ENCODE measurements at regions not wholly inside any gene's neighbourhood (a gene's known extent, or its start where the extent isn't known, plus 50 kb on each side); places are given as distances from the start of the nearest gene placed in this dataset.

DNA sequence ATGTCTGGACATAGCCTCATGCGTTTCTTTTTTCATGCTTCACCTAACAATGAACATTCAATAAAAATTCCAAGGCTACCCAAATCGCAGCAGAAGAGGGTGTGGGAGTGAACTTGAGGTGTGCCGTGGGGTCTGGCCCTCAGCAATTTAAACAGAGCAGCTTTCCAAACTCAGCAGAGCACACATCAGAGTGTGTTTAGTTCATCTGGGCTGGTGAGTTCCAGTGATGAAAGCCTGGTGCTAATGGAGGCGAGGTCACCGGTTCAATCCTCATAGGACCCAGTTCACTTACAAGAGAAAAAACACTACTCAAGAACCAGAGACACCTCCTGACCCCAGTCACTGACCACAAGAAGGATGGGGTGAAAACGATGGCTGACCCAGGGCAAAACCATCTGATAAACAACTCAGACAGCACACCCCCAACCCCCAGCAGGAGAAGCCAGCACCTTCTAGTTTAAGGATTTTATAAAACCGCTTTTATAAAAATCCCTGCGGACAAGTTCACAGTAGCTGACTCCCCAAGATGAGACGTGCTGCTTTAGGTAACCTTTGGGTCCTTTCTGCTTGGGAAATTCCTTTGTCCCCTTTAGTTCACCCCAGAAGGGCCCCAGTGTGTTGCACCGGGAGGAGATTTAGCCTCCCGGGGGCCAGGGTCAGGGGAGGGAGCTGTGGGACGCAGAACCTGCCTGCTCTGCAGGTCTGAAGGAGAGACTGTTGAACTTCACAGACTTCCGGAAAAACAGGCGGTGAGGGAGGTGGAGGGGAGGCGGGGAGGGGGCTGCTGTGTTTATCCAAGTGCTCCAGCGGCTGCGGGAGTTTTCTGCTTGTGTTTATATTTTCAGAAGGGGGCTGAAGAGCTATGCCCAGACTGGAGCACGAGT lies 152.7 kb upstream of the SOX11 start:
- no peak for DNase-seq (ENCODE audit: low spot score)

DNA sequence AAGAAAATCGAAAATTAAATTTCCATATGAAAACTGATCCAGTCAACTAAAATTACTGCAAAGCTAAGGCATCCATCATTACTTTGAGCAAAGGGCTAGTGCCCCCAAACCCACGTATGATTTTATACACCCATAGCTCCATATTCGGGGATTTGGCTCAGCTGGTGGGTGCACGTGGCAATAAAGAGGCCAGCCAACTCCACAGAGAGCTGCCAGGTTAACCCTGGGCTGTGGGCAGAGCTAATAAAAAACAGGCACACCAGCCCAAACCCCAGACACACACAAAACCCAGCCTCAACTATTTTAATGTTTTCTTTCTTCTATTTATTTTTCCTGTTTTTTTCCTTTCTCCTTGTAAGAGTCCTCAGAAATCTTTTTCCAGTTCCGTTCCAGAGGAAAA lies 151.3 kb upstream of the SOX11 start:
- no peak for DNase-seq (ENCODE audit: low spot score)

DNA sequence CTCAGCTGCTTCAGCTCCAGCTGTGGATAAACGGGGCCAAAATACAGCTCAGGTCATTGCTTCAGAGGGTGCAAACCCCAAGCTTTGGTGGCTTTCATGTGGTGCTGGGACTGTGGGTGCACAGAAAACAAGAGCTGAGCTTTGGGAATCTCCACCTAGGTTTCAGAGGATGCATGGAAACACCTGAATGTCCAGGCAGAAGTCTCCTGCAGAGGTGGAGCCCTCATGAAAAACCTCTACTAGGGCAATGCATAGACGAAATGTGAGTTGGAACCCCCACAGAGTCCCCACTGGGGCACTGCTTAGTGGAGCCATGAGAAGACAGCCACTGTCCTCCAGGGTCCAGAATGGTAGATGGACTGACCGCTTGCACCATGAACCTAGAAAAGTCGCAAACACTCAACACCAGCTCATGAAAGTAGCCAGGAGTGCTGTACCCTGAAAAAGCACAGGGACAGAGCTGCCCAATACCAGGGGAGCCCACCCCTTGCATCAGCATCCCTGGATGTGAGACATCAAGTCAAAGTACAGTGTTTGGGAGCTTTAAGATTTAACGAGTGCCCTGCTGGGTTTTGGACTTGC lies 147.9 kb upstream of the SOX11 start:
- DNase-seq (ENCODE audit: low spot score), result no peak

DNA sequence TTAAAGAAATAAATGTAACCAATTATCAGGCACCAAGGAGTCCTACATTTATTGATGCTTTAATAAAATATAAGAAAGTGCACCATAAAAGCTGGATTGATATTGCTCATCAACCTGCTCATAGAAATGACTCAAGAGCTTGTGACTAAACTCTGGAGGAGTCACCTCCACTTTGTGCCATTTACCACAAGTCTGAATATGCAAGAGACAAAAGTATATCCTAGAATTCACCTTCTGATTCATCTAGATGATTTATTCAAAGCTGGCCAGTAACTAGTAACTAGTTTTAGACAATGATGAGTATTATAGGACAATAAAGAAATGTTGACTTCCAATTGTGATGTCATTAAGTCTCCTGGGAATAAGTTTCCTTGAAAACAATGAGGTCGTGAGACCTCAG lies 146.0 kb upstream of the SOX11 start:
- peak; percentile 78 for DNase-seq (ENCODE audit: low spot score)

DNA sequence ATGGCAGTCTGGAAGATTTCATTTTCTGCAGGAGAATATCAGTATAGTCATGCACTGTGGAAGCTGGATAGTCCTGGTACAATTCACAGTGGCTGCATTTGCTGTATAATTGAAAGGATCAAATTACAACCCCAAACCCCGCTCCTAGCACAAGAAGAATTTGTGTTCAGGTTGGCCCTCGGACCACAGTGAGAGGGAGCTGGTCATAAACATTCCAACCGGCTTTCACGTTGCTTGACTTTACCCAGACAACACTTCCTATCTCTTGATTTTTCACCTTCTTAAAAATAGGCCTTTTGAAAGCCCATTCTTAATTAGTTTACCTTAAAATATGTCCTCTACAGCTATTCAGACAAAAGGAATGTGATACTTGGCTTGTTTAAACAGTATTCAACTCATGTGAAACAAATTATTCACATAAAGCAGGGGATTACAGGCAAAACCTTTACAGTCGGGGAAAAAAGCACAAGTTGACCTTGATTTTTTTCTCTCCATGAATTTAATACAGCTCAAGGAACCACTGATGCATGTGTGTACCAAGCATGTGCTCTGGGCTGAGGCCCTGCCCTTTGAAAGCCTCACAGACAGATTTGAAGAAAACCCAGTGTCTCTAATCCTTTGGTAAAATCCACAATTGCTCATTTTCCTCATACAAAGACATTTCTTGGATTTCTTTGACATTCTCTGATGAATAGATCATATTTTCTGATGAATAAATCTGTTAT lies 143.0 kb upstream of the SOX11 start:
- DNase-seq (ENCODE audit: low spot score), result peak; percentile 80

DNA sequence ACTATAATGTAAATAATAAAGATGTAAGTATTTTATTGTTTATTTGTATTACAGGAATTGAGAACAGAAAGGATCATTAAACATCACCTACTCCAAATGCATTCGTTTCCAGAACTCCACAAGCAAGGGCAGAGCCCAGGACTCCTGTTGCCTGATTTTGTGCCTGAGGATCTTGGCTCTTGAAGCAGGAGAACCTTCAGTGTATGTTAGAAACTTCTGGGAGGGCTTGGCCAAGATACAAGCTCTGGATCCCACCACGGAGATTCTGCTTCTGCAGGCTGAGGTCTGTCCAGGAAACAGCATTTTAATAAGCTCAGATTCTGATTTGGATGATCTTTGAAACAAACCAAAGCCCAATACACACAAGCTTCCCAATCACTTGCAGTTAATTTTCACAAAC lies 142.4 kb upstream of the SOX11 start:
- no peak for DNase-seq (ENCODE audit: low spot score)

DNA sequence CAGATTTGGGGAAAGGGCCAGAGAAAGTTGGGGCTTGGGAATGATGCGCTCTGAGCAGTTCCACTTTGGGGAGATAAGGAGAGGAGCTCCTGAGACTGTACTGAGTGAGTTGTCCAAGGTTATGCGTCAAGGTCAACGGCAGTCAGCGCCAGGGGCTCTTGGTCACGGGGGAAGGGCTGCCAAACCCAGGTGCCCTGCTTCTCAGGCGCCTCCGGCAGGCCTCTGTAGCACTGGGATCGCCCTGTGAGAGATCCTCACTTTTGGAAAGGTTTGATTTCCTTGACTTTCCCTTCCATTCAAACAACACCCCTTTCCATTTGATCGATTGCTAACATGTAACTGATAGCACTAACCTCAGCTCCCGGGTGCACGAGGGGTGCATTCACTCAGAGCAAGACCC lies 136.5 kb upstream of the SOX11 start:
- no peak for DNase-seq (ENCODE audit: low spot score)

DNA sequence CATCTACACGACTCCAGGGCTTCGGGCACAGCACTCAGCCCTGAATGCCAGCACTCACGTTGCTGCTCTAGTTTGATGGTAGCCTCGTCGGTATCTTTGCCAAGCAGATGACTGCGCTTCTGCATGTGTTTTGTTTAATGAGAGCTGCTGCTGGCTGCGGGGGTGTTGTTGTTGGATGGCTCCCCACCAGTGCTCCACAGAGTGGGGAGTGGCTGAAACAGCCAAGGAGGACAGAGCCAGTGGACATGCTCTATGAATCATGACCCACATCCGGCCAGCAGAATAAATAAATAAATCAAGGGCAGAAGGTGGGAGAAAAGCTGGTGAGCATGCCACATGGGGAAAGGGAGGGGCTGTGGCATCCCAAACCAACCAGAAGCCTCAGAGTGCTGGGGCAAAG lies 131.2 kb upstream of the SOX11 start:
- DNase-seq (ENCODE audit: low spot score), result peak; percentile 97

DNA sequence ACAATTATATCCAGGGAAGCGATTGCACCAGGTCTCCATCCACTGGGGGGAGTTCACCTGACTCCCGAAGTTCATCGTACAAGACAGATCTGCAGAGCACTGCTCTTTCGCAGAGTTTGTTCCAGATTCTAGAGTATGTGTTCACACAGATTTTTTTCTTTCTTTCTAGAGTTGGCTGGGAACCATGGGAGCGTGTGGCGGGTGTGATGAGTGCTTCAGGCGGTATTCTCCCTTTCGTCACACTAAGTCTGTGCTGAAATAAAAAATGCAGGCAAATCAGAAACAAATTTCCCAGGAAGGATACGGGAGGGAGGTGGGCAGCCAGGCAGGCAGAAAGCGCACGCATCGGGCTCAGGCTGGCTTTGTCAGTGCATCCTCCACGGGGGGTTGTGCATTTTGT lies 129.8 kb upstream of the SOX11 start:
- DNase-seq (ENCODE audit: low spot score), result no peak

DNA sequence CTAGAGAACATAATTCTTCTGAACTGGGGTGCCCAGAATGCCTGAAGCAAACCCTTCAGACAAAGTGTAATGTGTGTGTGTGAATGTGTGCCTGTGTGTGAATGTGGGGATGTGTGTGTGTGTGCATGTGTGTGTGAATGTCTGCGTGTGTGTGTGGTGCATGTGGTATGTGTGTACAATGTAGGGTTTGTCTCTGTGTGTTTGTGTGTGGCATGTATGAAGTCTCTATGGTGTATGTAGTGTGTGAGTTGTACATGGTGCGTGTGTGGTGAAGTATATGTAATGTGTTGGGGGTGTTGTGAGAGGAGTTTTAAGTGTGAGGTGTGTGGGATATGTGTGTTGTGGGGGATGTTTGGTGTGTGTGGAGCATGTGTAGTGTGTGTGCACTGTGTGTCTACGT lies 129.3 kb upstream of the SOX11 start:
- DNase-seq (ENCODE audit: low spot score), result no peak

DNA sequence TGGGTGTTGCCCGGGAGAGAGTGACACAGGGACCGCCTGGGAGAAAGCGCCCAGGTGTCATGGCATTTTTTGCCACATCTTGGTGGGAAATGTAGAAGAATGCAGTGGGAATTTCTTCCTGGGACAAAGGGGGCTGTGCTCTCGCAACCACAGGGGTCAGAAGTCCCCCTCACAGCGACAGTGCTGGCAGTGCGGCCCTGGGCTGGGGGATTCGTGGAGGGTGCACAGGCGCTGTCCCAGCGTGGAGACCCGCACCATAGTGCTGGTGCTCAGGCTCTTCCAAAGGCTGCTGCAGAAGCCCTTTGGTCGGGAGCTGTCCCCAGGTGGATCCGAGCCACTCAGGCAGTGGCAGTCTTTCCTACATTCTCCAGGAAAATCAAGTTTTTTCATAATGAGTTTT lies 128.8 kb upstream of the SOX11 start:
- no peak for DNase-seq (ENCODE audit: low spot score)

DNA sequence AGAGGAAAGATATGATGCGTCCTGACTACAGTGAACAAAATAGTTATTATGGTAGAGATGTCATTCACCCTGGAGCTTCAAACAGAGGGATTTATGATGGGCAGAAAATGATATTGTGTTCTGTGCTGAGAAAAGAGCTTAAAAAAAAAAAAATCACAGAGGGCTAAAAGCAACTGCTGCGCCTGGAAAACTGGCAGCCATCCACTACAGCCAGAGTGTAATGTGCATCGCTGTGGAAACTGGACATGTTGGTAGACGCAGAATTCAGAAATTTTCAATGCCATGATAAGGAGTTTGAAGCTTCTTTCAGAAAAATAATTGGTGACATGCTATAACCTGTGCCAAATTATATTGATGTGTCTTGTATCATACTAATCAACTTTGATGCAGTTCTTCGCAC lies 122.9 kb upstream of the SOX11 start:
- no peak for DNase-seq (ENCODE audit: low spot score)

DNA sequence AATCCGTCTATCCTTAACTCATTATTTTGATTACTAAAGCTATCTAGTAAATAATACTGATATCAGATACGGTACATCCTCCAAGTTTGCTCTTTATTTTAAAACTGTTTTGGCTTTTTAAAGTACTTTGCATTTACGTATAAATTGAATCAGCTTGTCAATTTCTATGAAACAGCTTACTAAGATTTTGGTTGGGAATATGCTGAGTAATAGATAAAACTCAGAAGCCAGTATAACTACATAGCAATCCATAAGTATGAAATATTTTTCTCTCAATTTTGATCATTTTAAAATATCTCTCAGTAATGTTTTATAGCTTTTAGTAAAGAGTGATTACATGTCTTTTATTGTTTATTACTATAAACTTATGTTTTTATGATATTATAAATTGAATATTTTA lies 116.2 kb upstream of the SOX11 start:
- DNase-seq (ENCODE audit: low spot score), result no peak

DNA sequence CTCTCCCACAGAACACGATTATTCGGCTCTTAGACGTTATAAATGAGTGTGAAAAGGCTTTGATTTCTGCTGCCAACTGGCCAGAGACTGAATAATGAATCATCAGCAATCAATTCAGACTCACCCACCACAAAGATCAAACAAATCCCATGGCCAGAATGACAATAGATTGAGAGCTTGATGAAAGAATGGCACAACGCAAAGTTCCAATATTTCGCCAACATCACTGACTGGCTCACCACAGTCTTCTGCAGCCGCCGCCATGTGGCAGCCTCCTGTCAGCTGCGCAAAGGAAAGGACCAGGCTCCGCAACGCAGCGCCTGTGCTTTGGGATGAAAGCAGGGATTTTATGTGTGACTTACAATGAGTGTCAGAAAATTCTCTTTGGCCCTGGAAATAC lies 104.4 kb upstream of the SOX11 start:
- no peak for DNase-seq (ENCODE audit: low spot score)

DNA sequence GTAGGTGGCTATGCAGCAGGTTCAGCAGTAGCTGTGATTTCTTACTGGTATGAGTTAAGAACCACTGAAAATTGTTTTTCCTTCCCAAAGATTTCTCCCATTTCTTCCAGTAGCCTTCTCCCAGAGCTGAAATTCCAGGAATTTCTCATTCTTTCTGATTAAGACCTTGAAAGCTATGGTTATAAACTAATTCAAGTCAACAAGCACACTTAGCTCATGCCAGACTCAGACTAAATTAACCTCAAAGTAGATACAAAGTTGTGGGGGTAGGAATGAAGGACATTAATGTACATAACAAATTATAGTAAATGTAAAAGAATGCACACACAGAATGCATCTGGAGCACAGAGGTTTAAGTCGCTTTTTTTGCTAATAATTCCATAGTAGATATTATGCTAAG lies 103.6 kb upstream of the SOX11 start:
- no peak for DNase-seq (ENCODE audit: low spot score)

DNA sequence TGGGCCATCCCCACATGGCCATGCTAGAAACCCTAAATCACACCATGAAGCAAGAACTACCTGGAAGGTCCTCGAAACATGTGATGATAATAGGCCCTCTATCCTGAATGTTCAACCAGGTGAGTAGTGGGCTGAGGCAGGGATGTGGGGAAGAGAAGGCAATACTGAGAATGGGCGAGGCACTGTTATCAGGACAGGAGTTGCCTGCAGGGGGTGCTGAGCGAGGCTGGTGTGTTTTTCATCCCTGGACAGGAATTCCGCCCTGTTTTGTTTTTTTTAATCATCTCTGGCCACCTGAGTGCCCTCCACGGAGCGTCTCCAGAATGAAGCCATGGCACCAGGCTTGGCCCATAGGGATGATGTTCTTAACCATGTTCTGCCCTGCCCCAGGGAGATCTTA lies 103.0 kb upstream of the SOX11 start:
- DNase-seq (ENCODE audit: low spot score), result no peak

DNA sequence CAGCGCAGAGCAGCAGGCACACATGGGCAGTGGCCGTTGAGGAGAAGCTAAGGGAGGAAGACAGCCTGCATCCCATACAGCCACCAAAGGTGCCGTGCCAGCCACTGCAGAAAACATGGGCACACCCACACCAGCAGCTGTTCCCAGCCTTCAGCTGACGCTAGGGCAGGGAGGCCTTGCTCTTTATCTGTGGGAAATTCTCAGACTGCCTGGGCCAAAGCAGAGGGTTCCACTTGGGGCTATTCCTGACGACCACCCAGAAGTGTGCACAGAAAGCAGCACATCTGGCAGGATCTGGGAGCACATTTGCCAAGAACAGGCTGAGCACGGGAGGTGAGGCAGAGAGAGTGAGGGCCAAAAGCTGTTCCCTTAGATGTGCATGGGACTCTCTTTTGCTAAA lies 101.3 kb upstream of the SOX11 start:
- no peak for DNase-seq (ENCODE audit: low spot score)

DNA sequence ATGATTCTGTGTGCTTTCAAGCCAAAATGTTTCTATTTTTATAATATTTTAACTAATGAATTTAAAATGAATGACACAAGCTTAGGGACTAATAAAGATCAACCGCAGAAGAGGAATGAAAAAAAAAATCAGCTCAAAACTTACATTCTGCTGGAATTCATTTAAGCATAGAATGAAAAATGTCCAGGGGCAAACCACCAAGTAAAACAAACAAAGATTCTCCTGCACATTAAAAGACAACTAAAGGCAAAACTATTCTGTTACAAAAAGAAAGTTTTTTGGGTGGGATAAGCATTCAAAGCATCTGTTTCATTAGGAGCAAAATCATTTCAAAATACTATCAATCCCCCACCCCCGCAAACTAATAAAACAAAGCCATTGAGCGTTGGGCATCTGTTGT lies 99.3 kb upstream of the SOX11 start:
- DNase-seq (ENCODE audit: low spot score), result no peak

DNA sequence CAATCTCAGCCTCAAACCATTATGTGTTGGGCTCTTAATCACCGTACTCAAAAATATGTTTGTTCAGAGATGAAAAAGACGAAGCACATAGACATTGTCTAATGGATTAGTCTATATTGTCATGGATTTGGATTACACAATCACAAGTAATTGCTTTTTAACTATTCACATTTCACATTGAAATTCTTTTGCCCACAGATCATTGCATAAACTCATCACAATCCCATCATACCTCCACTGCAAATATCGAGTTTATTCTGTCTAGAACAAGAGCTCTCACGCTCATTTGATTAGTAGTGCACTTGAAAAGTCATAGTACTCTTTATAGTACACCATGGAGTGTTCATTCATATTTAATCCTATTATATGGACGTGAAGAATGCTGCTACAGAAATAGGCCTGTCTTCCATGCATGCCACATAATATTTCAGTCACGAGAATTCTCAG lies 97.9 kb upstream of the SOX11 start:
- no peak for DNase-seq (ENCODE audit: low spot score)

DNA sequence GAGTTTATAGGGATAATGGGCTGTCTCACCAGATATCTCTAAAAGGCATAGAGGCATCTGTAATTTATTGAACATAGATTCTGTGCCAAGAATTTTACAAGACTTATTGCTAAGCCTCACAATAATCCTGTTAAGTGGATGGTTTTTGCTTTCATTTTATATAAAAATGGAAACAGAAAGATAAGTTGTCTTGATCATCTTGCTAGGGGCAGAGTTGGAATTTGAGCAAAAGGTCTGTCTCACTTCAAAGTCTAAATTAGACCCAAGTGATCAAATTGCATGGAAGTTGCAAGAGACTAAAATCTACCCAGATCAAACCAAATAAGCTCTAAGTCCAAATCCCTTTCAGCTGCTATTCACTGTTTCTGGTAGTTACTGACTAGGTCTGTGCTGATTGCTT lies 95.3 kb upstream of the SOX11 start:
- DNase-seq (ENCODE audit: low spot score), result no peak

DNA sequence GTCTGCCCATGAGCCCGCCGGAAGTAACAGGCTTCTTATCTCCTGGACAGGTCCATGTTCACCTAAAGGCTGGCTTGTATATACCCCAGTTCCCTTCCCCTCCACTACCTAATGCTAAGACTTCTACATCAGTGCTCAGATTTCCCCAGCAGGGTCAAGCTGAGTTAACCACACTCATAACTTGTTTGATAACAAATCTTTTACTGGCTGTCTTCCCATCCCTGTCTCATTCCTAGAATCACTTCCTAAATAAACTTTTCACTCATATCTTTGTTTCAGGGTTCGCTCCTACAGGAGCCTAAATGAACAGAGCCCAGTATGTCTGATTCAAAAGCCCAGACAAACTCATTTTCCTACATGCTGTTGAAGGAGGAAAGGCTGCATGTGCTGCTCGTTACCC lies 94.0 kb upstream of the SOX11 start:
- peak; percentile 13 for DNase-seq (ENCODE audit: low spot score)

DNA sequence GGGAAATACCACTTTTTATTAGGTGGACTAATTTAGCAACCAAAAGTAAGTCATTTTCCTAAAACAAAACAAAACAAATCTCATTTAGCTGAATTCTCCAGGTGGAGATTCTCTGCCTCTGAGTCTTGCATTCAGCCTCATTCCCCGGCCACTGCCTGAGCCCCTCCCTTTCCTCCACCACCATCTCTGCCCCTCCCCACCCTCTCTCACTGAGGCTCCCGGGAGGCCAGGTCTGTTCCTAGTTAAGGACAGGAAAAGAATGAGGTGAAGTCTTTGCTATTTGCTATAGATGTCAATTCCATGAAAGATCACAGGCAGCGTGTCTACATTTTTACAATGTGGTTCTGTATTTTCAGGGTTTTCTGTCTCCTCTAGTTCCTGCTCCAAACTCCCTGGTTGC lies 83.0 kb upstream of the SOX11 start:
- DNase-seq (ENCODE audit: low spot score), result no peak

DNA sequence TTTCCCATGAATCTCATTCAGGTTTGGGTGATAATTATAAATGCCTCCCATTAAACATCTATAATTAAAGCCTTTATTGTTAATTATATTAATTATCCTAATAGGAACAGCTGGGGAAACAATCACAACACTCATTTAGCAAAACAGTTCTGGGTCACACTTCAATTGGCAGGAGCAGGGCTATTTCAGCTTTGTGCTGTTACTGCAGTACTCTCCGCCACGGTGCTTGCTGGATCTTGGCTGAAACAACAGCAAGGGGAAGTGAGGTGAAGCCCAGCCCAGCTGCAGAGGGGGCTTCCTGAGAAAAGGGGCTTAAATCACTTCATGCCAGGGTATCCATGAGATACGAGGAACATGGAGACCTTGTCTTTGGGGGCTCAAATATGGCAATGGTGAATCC lies 79.5 kb upstream of the SOX11 start:
- DNase-seq (ENCODE audit: low spot score), result no peak
